ENCODE measurements at regions not wholly inside any gene's neighbourhood (a gene's known extent, or its start where the extent isn't known, plus 50 kb on each side); places are given as distances from the start of the nearest gene placed in this dataset.

DNA sequence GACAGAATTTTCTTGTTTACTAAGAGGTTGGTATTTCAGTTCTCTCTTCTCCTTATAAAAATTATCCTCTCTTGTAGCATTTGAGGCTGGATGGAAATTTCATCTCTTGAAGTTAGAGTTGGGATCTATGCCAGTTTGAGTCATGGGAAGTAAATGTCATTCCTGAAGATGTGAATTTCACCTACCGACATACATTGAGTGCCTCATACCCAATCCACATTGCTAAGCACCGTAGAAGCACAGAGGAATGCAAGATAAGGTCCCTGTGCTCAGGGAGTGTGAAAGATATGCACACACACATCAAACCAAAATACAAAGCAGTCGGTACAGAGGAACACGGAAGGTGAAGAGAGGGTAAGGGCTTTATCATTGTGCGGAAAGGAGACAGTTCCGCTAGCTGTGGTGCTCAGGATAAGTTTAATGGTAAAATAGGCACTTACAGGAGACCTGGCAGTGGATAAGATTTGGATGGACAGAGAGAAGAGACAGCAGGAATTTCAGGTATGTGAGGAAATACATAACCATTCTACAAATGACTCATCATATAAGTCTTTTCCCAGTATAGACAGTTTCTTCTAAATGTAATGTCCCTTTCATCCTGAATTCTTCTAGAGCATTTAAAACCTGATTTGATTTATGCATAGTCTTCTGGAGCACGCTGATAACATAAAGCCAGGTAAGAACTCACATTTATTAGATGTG, 205.3 kb upstream of the ST6GAL2 start:
- TF ChIP-seq, protein P1, sequence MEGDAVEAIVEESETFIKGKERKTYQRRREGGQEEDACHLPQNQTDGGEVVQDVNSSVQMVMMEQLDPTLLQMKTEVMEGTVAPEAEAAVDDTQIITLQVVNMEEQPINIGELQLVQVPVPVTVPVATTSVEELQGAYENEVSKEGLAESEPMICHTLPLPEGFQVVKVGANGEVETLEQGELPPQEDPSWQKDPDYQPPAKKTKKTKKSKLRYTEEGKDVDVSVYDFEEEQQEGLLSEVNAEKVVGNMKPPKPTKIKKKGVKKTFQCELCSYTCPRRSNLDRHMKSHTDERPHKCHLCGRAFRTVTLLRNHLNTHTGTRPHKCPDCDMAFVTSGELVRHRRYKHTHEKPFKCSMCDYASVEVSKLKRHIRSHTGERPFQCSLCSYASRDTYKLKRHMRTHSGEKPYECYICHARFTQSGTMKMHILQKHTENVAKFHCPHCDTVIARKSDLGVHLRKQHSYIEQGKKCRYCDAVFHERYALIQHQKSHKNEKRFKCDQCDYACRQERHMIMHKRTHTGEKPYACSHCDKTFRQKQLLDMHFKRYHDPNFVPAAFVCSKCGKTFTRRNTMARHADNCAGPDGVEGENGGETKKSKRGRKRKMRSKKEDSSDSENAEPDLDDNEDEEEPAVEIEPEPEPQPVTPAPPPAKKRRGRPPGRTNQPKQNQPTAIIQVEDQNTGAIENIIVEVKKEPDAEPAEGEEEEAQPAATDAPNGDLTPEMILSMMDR (IDR thresholded peaks at IDR 0.05): no peak
- no peak for TF ChIP-seq POLR2AphosphoS5 (IDR thresholded peaks at IDR 0.05)
